HG03280 (cell line): ENCODE measurements at regions not wholly inside any gene's neighbourhood (a gene's known extent, or its start where the extent isn't known, plus 50 kb on each side); places are given as distances from the start of the nearest gene placed in this dataset.
A peak's percentile ranks its signal among the peaks of the same experiment; 100 is the strongest.
"Not testable (repeated sequence)": the region's sequence is repeated elsewhere in the genome, so short reads cannot be mapped to it uniquely, and the experiment has no call there.

Experiments
- ATAC-seq: cut with Tn5 transposase; IDR thresholded peaks from one replicate; pipeline ENCODE4 v1.9.1; 2021; ENCODE audit warnings: mild to moderate bottlenecking, moderate library complexity; ENCODE audit not compliant: unreplicated experiment

GRCh38 chr6:113786168-113786567 is 71.0 kb upstream of the MARCKS start:
- ATAC-seq = no peak

- no peak for ATAC-seq
Observed at GRCh38 chr6:113788586-113788985, 68.6 kb upstream of the MARCKS start.

GRCh38 chr6:113791225-113791624 is 65.9 kb upstream of the MARCKS start:
- not testable (repeated sequence) for ATAC-seq

- ATAC-seq = not testable (repeated sequence)
Observed at GRCh38 chr6:113795371-113795770, 61.8 kb upstream of the MARCKS start.

DNA sequence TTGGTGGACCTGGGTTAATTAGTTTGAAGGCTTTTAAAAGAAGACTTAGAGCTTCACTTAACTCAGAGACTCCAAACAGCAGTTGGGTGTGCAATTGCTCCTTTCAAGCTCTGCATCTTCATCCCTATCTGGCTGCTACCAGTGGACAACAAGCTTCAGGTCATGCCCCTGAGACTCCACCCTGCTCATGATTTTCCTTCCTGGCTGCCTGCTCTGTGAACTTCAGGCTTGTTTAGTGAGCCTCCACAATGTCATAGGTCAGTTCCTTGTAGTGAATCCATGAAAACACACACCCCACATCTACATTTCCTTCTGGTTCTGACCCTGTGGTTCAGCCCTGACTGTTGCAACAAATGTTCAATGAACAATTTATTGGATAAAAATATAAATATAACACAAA is 61.1 kb upstream of the MARCKS start:
- no peak for ATAC-seq

DNA sequence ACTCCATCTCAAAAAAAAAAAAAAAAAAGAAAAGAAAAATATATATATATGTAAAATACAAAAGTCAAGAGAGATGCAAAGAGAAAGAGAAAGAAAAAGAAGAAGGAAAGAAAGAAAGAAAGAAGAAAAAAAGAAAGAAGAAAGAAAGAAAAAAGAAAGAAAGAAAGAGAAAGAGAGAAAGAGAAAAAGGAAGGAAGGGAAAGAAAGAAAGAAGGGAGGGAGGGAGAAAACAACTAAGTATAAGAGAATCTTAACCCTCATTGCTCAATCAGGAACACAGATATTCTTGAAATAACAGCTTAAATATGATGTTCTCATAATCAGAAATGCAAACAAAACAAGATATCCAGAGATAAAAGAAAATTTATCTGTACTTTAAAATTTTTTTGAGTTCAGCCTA is 54.4 kb upstream of the MARCKS start:
- ATAC-seq = no peak

GRCh38 chr6:113805173-113805790 is 51.9 kb upstream of the MARCKS start:
- ATAC-seq = peak; percentile 92

DNA sequence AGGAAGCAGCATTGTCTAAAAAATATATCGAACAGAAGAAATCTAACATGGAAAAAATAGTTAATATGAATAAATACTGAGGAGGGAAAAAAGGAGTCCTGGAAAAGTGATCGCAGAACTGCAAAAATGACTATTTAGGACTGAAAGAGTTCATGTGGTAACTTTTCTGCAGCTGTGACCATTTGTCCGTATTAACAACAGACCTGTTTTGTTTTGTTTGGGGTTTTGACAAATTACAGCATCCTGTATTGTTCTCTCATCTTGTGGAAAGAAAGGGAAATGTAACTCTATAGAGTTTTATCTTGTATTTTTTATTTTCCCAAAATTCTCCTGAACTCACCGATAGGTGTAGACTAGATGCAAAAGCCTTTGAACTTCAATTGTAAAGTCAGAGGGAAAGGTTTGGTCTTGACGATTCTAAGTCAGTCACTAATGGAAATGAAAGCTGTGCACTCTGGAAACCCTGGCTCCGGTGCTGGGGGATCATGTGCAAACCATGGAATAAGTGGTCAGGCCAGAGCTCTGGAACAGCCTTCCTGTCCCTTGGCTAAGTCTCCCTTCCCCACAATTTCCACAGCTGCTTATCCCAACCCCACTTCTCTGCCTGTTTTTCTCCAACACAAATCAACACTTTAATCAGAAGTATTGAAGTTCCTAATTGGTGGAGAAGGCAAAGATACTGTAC is 51.2 kb upstream of the MARCKS start:
- ATAC-seq = no peak
